Esophagus squamous epithelium (tissue), 4 donors: ENCODE measurements at regions not wholly inside any gene's neighbourhood (a gene's known extent, or its start where the extent isn't known, plus 50 kb on each side); places are given as distances from the start of the nearest gene placed in this dataset.

Experiments used
- CTCF ChIP-seq, 6 experiments: fragments of 450-650 bp in 4 of 6; fragments of 200-600 bp in 2 of 6; sonication (generic) in 2 of 6; IDR thresholded peaks; one replicate each; pipeline ENCODE4 v1.5.1; 2016 to 2019; ENCODE audit warnings: antibody characterized with exemption in 6 of 6, mild to moderate bottlenecking in 4 of 6, moderate library complexity in 4 of 6
- POLR2A ChIP-seq, 4 donors: fragments of 450-650 bp; IDR thresholded peaks; one replicate each; pipeline ENCODE4 v1.6.1; 2017; ENCODE audit warnings: antibody characterized with exemption in 4 of 4, mild to moderate bottlenecking in 4 of 4, moderate library complexity in 3 of 4

GRCh38 chr12:19026034-19026433, 103.5 kb upstream of the PLEKHA5 start:
- no peak for TF ChIP-seq CTCF (IDR thresholded peaks at IDR 0.05)
- no peak for TF ChIP-seq POLR2A (IDR thresholded peaks at IDR 0.05)
